CD4-positive, alpha-beta T cell treated with Interleukin-4 for 4 hours (primary cell): ENCODE measurements at regions not wholly inside any gene's neighbourhood (a gene's known extent, or its start where the extent isn't known, plus 50 kb on each side); places are given as distances from the start of the nearest gene placed in this dataset.
"Not testable (repeated sequence)": the region's sequence is repeated elsewhere in the genome, so short reads cannot be mapped to it uniquely, and the experiment has no call there.

Experiments
- DNase-seq: peaks from one replicate; pipeline ENCODE4 v3.0.0-alpha.2; 2020

GRCh38 chr2:217622205-217623060 lies 380.4 kb downstream of the TNS1 start:
- no peak for DNase-seq

DNA sequence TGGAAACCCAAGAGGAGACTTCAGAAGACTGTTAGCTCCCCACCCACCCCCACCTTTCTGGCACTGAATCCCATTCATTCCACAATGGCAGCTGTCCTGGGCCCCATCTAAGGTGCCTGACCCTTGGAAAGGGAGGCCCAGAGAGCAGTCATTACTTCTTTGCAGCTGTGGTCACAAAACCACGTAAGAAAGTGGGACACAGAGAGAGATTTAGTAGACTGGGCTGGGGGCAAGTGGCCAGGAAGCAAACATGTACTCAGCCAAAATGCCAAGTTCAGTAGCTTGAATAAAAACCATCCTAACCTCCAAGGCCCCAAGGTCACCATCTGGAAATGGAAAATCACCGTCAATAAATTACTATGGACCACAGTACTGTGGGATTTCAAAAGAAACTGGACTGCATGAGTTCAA lies 381.4 kb downstream of the TNS1 start:
- DNase-seq, result no peak

DNA sequence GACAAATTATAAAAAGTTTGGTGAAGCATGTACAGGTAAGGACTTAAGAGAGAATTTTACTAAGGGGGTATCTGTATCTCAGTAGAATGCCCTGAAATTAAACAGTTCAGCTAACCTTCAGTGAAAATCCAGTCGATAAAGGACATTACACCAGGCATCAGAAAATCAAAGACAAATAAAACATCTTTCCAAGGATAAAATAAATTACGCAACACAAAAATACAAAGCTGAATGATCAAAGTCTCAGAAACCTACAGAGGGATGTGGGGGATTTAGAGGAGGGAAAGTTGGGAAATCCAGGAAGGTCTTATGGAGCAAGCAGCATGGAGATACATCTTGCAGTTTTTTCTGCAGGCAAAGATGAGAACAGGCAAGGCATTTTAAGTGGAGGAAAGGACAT lies 384.1 kb downstream of the TNS1 start:
- no peak for DNase-seq

- no peak for DNase-seq
Observed at GRCh38 chr2:217617616-217618022, 385.2 kb downstream of the TNS1 start.

DNA sequence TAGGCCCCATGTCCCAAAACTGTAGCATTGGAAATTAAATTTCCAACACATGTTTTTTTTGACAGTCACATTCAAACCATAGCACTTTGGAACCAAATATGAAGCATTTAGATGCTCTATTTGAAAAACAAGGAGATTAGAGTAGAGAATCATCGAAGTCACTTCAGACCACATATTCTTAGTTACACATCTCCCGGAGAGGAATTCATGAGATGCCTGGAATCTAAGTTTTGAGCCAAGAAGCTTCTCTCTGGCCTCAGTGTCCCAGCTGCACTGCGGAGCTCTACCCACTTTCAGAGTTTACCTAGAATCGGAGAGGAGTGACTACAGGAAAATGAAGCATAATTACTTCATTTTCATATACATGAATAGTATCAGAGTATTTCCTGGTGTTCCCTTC lies 385.9 kb downstream of the TNS1 start:
- DNase-seq, result no peak

DNA sequence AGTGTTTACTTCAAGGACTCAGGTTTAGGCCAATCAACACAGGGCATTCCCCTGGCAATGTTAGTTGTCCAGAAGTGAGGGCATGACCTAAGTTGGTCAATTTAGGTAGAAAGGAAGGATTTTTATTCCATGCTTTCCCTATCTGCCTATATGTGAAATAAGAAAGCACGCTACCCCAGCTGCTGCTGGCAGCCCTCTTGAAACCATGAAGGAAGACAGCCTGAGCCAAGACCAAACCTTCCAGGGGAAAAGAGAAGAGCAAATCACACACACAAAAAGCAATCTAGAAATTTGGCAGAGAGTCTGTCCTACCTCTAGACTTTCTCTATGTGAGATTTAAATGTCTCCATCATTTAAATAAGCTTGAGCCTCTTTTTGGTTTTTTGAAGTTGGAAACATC lies 387.6 kb downstream of the TNS1 start:
- no peak for DNase-seq

GRCh38 chr2:217614498-217614897 lies 388.3 kb downstream of the TNS1 start:
- DNase-seq, result no peak

DNA sequence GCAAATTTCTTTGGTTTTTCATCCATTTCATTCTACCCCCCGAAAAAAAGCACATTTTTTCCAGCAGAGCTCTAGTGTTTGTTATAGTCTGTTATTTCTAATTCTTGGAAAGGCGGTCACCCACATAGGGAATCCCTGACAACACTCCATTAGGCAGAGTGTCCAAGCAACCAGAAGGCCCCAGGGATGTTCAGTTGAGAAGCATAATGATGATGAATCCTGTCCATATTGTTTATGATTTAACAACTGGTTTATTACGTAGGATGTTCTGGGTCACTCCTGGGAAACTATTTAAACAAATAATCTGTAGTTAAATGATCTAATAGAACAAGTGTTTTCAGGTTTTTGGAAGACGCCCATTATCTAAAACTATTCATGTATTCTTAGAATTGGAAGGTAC lies 388.7 kb downstream of the TNS1 start:
- no peak for DNase-seq

- no peak for DNase-seq
Observed at GRCh38 chr2:217612920-217613319, 389.9 kb downstream of the TNS1 start.

- no peak for DNase-seq
Observed at GRCh38 chr2:217612211-217612610, 390.6 kb downstream of the TNS1 start.

GRCh38 chr2:217611626-217612127 lies 391.1 kb downstream of the TNS1 start:
- DNase-seq, result no peak

DNA sequence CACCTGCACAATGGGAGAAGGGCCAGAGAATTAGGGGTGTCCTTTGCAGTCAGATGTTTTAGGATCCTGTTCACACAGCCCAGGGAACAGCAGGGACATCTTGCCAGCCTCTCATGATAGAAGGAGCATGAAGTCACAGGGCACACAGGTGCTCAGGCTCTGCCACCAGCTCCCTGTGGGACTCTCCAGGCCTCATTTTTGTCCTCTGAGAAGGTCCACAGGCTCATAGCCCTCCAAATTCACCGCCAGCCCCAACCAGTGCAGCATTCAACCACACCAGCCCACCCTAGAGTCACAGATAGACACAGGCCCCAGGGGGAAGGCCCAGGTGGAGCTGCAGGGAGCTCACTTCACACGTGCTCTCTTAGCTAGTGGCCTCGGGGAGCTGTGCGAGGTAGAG lies 391.7 kb downstream of the TNS1 start:
- DNase-seq, result no peak

GRCh38 chr2:217610401-217610814 lies 392.4 kb downstream of the TNS1 start:
- DNase-seq, result peak; percentile 26

- no peak for DNase-seq
Observed at GRCh38 chr2:217609952-217610351, 392.8 kb downstream of the TNS1 start.

DNA sequence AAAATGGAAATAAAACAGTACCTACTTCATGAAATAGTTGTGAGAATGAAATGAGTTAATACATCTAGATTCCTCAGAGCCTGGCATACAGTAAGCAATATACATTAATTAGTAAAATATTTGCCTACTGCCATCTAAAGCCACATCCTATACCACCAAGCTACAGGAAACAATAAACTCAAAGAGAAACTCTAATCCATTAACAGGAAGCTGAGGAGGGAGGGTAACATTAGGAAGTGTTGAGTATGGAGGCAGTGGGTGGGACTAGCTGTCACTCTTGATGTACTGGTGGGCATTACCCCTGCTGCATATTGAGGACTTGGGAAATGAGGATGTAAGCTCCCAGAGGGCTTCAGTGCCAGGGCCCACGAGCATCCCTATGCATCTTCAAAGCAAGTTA lies 396.5 kb downstream of the TNS1 start:
- no peak for DNase-seq

DNA sequence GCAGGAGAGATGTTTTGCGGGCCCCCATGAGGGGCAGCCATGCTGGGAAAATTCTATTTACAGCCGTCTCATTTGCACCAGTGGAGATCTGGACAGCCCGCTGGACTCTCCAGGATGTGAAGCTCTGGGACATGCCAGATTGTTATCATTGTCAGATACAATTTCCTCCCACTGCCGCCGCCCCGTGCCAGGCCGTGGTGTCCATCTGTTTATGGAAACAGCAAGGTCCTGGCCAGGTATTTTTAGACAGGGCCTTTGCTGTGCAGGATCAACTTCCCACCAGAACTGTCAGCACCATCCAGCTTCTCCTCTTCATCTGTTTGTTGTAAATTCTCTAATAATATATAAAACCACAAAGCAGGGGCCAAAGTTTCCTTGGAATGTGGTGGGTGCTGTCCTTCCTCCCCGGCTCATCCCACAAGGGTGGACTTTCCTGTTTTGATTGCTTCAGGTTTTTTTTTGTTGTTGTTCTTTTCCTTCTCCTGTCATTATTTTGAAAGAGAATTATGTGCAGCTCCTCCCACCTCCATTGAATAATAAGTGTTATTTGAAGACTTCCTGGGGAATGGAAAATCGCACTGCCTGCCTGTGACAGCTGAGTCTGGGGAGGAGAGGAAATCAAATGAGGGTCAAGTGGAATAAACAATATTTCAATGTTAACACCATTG lies 398.1 kb downstream of the TNS1 start:
- DNase-seq, result no peak

- no peak for DNase-seq
Observed at GRCh38 chr2:217601601-217602000, 401.2 kb downstream of the TNS1 start.

DNA sequence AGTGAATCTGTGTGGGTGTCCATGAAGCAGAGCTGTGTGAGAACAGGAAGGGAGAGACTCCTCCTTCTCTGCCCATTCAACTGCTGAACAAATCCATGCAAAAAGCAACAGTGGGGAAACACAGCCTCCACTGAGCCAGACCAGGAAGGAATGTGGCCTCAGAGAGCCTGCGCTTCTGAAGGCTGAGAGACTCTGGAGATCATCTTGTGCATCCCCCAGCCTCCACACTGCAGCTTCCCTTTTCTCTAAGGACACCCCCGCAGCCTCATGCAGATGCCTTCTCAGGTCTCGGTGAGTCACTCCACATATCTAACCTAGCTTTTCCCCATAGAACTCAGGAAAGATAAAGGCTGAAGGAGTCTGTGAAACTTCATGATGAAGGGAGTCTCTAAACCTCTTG lies 402.9 kb downstream of the TNS1 start:
- no peak for DNase-seq

- DNase-seq, result no peak
Observed at GRCh38 chr2:217597681-217598080, 405.1 kb downstream of the TNS1 start.

DNA sequence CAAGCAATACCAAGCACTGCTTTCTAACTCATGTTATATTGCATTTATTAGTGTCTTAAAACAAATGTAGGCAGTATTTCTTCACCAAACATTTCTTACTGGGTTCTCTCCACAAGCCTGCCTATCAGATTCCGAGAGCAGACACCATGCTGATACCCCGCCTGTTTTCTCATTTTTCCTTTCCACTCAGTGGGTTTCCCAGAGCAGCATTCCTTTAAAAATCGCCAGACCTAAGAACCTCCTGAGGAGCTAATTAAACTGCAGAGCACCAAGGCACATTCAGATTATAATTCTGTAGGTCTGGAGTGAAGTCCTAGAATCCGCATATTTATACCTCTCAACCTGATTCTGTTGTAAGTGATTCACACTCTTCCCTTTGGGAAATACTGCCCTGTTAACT lies 405.6 kb downstream of the TNS1 start:
- no peak for DNase-seq

DNA sequence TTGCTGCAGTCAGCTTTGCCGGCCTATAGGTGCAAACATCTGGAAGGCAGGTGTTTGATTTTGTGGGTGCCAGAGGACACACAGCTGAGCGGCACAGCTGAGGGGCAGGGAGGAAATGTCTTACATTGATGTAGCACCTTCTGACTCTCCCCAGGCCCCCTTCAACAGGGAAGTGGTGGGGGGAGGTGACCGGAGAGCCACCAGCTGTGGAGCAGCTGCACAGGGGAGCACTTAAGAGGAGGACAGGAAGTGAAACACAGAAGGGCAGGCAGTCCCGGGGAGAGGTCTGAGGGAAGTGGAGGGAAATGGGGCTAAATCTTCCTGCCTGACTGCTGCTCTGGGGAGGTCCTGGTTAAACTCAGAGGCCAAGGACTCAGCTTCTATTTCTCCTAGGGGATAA lies 409.1 kb downstream of the TNS1 start:
- DNase-seq, result no peak

DNA sequence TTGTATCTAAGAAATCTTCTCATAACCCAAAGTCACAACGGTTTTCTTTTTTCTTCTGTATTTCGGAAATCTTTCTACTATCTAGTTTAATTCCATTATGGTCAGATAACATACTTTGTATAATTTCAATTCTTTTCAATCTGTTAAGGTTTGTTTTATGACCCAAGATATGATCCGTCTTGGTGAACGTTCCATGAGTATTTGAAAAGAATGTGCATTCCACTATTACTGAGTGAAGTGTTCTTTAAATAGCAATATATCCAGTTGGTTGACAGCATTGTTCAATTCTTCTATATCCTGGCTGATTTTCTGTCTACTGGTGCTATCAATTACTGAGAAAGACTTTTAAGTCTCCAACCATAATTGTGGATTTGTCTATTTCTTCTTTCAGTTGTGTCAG lies 414.5 kb downstream of the TNS1 start:
- no peak for DNase-seq

- no peak for DNase-seq
Observed at GRCh38 chr2:217585362-217585761, 417.4 kb downstream of the TNS1 start.

- not testable (repeated sequence) for DNase-seq
Observed at GRCh38 chr2:217580407-217580806, 422.4 kb downstream of the TNS1 start.
